NB4 (cell line): ENCODE measurements at regions not wholly inside any gene's neighbourhood (a gene's known extent, or its start where the extent isn't known, plus 50 kb on each side); places are given as distances from the start of the nearest gene placed in this dataset.

Source experiments
- CTCF ChIP-seq: IDR thresholded peaks from one replicate; pipeline ENCODE4 v1.5.1; 2012; ENCODE audit warnings: low read depth, low read length
- POLR2A ChIP-seq: IDR thresholded peaks from 2 replicates; pipeline ENCODE4 v1.6.1; 2011; ENCODE audit warnings: mild to moderate bottlenecking; ENCODE audit not compliant: insufficient read length; ENCODE audit errors: extremely low read depth

GRCh38 chr12:67208281-67209067 lies 60.7 kb upstream of the CAND1 start:
- TF ChIP-seq CTCF = no peak
- no peak for TF ChIP-seq POLR2A
